BLaER1 (cell line): ENCODE measurements at regions not wholly inside any gene's neighbourhood (a gene's known extent, or its start where the extent isn't known, plus 50 kb on each side); places are given as distances from the start of the nearest gene placed in this dataset.
"Not testable (repeated sequence)": the region's sequence is repeated elsewhere in the genome, so short reads cannot be mapped to it uniquely, and the experiment has no call there.

Source experiments
- H3K27ac ChIP-seq: shearing (Covaris generic); formaldehyde crosslinking; 2 replicates; pipeline ENCODE4 v1.8.1; 2022
- H3K27me3 ChIP-seq: shearing (Covaris generic); formaldehyde crosslinking; 2 replicates; pipeline ENCODE4 v1.8.1; 2022
- H3K36me3 ChIP-seq: shearing (Covaris generic); formaldehyde crosslinking; 2 replicates; pipeline ENCODE4 v1.8.1; 2022
- H3K4me1 ChIP-seq: shearing (Covaris generic); formaldehyde crosslinking; 2 replicates; pipeline ENCODE4 v1.8.1; 2022
- H3K4me2 ChIP-seq: shearing (Covaris generic); formaldehyde crosslinking; 2 replicates; pipeline ENCODE4 v1.8.1; 2022
- H3K4me3 ChIP-seq: shearing (Covaris generic); formaldehyde crosslinking; 2 replicates; pipeline ENCODE4 v1.8.1; 2022
- H3K9ac ChIP-seq: shearing (Covaris generic); formaldehyde crosslinking; 2 replicates; pipeline ENCODE4 v1.8.1; 2022
- H3K9me3 ChIP-seq: shearing (Covaris generic); formaldehyde crosslinking; 2 replicates; pipeline ENCODE4 v1.8.1; 2022
- H4K20me1 ChIP-seq: shearing (Covaris generic); formaldehyde crosslinking; 2 replicates; pipeline ENCODE4 v1.8.1; 2022
- Cebpa-rat ChIP-seq: shearing (Covaris generic); IDR thresholded peaks from 2 replicates; pipeline ENCODE4 v1.8.1; 2022

DNA sequence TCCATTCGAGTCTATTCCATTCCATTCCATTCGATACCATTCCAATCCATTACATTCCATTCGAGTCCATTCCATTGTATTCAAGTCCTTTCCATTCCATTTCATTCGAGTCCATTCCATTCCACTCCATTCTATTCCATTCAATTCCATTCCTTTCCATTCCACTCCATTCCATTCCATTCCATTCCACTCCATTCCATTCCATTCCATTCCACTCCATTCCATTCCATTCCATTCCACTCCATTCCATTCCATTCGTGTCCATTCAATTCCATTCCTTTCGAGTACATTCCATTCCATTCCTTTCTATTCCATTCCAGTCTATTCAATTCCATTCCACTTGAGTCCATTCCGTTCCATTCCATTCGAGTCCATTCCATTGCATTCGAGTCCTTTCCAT lies 4805.2 kb upstream of the OR11H1 start:
- not testable (repeated sequence) for H3K36me3 ChIP-seq, H3K4me2 ChIP-seq, H3K4me3 ChIP-seq, H3K27me3 ChIP-seq, H3K4me1 ChIP-seq, H3K9ac ChIP-seq, H4K20me1 ChIP-seq, H3K27ac ChIP-seq
- peaks cover 100% of the 10 kb centered on the region for H3K9me3 ChIP-seq

DNA sequence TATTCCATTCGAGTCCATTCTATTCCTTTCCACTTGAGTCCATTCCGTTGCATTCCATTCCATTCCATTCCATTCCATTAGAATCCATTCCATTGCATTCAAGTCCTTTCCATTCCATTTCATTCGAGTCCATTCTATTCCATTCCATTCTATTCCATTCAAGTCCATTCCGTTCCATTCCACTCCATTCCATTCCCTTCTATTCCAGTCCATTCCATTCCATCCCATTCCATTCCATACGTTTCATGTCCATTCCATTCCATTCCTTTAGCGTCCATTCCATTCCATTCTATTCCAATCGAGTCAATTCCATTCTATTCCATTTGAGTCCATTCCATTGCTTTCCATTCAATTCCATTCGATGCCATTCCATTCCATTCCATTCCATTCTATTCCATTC lies 4804.0 kb upstream of the OR11H1 start:
- H3K9me3 ChIP-seq, result peaks cover 100% of the 10 kb centered on the region
- H3K36me3 ChIP-seq, H3K4me1 ChIP-seq, H3K9ac ChIP-seq, H3K27ac ChIP-seq, H3K4me3 ChIP-seq, H3K4me2 ChIP-seq, H4K20me1 ChIP-seq, H3K27me3 ChIP-seq: not testable (repeated sequence)

DNA sequence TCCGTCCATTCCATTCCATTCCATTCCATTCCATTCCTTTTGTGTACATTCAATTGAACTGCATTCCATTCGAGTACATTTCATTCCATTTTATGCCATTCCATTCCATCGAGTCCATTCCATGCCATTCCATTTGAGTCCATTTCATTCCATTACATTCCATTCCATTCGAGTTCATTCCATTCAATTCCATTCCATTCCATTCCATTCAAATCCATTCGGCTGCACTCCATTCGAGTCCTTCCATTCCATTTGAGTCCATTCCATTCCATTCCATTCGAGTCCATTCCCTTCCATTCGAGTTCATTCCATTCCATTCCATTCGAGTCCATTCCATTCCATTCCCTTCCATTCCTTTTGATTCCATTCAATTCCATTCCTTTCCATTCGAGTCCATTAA lies 4800.6 kb upstream of the OR11H1 start:
- Histone ChIP-seq H3K27ac (no peak overlapping the region), H3K4me2 (no peak overlapping the region), H3K27me3 (no peaks in the 10 kb centered on the region), H4K20me1 (no peaks in the 10 kb centered on the region), H3K9ac (no peak overlapping the region), H3K36me3 (no peaks in the 10 kb centered on the region), H3K4me3 (no peak overlapping the region), H3K9me3 (peaks cover 90% of the 10 kb centered on the region), H3K4me1 (no peaks in the 10 kb centered on the region)
- TF ChIP-seq Cebpa-rat, result no peak

DNA sequence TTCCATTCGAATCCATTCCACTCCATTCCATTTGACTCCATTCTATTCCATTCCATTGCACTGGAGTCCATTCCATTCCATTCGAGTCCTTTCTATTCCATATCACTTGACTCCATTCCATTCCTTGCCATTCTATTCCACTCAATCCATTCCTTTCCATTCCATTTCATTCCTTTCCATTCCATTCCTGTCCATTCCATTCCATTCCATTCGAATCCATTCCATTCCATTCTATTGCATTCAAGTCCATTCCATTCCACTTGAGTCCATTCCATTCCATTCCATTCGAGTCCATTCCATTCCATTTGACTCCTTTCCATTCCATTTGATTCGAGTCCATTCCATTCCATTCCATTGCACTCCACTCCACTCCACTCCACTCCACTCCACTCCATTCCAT lies 4798.0 kb upstream of the OR11H1 start:
- H3K4me1 ChIP-seq, H3K4me3 ChIP-seq, H3K4me2 ChIP-seq, H3K27ac ChIP-seq, H3K27me3 ChIP-seq, H4K20me1 ChIP-seq, H3K36me3 ChIP-seq, H3K9ac ChIP-seq: not testable (repeated sequence)
- H3K9me3 ChIP-seq, result peaks cover 64% of the 10 kb centered on the region

DNA sequence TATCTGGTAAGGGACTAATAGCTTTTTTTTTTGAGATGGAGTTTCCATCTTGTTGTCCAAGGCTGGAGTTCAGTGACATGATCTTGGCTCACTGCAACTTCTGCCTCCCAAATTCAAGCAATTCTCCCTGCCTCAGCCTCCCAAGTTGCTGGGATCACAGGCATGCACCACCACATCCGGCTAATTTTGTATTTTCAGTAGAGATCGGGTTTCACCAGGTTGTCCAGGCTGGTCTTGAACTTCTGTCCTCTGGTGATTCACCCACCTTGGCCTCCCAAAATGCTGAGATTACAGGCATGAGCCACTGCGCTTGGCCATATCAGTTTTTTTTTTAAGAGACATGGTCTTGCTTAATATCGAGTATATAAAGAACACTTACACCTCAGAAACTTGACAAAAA lies 4797.3 kb upstream of the OR11H1 start:
- H3K9me3 ChIP-seq, result peaks cover 56% of the 10 kb centered on the region

DNA sequence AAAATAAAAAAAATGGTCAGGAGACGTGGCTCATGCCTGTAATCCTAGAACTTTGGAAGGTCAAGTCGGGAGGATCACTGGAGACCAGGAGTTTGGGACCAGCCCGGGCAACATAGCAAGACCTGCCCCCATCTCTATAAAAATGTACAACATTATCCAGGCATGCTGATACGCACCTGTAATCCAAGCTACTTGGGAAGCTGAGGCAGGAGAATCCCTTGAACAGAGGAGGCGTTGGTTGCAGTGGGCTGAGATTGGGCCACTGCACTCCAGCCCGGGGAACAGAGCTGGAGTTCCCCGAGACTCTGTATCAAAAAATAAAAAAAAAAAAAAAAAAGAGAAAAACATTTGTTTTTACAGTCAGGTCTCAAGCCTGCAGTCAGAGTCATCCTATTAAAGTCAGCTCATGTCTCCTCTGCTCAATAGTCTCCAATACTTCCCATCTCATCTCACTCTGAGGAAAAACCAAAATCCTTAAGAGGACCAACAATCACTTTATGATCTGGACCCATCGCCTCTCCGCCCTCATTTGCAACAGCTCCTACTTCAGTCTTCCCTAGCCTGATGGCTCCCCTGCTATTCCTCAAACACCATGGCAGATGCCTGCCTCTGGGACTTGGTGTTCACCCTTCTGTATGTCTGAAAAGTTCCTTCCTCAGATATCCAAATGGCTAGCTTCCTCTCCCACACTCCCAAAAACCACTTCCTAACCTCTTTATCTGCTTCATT lies 4796.6 kb upstream of the OR11H1 start:
- not testable (repeated sequence) for H3K9ac ChIP-seq, H3K4me2 ChIP-seq, H3K27me3 ChIP-seq, H3K27ac ChIP-seq, H3K4me1 ChIP-seq, H3K4me3 ChIP-seq, H3K36me3 ChIP-seq, H4K20me1 ChIP-seq
- H3K9me3 ChIP-seq, result peaks cover 49% of the 10 kb centered on the region

More for the DNA sequence above, 4797.3 kb upstream of the OR11H1 start:
- H3K27me3 ChIP-seq, H3K4me2 ChIP-seq, H3K9ac ChIP-seq, H3K4me1 ChIP-seq, H3K4me3 ChIP-seq, H3K27ac ChIP-seq, H4K20me1 ChIP-seq, H3K36me3 ChIP-seq: not testable (repeated sequence)

DNA sequence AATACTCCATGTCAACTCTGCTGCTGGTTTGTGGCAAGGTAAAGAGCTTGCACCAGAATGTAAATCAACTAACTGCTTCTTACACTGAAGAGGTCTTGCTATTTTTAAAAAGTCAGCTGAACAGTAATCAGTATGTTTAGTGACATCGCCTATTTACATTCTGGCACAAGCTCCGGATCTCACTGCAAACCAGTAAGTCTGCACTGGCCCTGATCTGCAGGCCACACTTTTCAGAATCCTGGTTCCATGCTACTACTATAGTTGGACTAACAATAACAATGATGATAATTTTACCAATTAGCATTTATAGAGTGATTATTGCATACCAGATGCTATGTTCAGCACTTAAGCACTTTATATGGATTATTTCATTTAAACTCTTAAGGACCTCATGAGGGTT lies 4792.9 kb upstream of the OR11H1 start:
- not testable (repeated sequence) for H3K4me2 ChIP-seq, H3K36me3 ChIP-seq, H4K20me1 ChIP-seq, H3K27ac ChIP-seq, H3K4me1 ChIP-seq, H3K4me3 ChIP-seq, H3K9ac ChIP-seq, H3K27me3 ChIP-seq
- H3K9me3 ChIP-seq, result peaks cover 13% of the 10 kb centered on the region

DNA sequence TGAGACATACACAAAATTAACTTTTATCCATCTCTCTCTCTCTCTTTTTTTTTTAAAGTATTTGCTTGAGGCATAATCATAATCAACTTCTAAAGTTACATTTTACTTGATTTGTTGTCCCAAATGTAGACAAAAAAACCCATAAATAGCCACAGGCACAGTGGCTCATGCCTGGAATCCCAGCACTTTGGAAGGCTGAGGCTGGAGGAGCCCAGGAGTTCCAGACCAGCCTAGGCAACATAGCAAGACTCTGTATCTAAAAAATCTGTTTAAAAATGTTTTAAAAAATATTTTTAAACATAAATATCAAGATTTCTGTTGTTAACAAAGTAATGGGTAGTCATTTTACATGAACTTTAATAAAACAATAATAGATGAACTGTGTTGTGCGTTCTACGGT lies 4791.1 kb upstream of the OR11H1 start:
- not testable (repeated sequence) for H4K20me1 ChIP-seq, H3K36me3 ChIP-seq, H3K27me3 ChIP-seq, H3K4me2 ChIP-seq, H3K4me1 ChIP-seq, H3K27ac ChIP-seq, H3K9me3 ChIP-seq, H3K9ac ChIP-seq, H3K4me3 ChIP-seq

DNA sequence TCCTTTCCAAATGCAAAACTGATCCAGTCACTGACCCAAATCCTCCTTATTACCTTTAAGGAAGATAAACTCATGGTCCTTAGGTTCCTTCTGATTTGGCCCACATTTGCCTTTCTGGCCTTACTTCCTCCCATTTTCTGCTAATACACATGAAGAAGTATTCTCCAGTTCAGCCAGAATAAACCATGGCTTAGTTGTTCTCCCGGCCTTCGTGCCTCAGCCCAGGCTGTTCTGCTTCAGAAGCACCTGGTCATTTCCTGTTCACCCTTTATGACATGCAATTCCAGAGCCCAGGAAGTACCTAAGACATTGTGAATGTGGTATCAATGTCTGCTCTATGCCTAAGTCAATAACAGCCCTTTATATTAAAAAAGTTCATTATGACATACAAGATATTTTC lies 4790.1 kb upstream of the OR11H1 start:
- H3K9me3 ChIP-seq, result peaks cover 14% of the 10 kb centered on the region
- H3K4me2 ChIP-seq, H3K36me3 ChIP-seq, H3K27ac ChIP-seq, H3K4me1 ChIP-seq, H3K27me3 ChIP-seq, H4K20me1 ChIP-seq, H3K4me3 ChIP-seq, H3K9ac ChIP-seq: not testable (repeated sequence)

DNA sequence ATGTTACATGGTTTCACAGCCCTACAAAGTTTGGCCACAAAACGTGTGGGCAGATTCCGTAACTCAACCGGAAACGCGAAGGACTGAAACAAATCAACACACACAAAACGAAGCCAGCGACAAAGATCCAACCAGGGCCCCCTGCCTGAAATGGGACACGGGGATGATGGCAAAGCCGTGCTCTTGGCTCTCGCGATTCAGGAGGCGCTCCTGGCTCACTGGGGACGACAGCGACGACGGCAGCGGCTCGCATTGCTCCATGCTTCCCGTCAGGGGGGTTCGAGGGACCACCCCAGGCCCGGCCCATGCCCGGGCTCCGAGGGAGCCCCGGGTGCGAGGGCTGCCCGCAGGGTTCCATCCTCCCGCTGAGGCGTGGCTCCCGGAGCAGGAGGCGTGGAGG lies 4786.8 kb upstream of the OR11H1 start:
- Histone ChIP-seq H3K36me3 (no peaks in the 10 kb centered on the region), H3K4me1 (no peaks in the 10 kb centered on the region), H3K9ac (no peak overlapping the region), H3K27ac (no peak overlapping the region), H3K4me3 (no peak overlapping the region; the same call in 1 of the 2 replicates), H3K27me3 (no peaks in the 10 kb centered on the region), H3K4me2 (no peak overlapping the region), H4K20me1 (no peaks in the 10 kb centered on the region), H3K9me3 (peaks cover 18% of the 10 kb centered on the region)
- TF ChIP-seq Cebpa-rat, result no peak

DNA sequence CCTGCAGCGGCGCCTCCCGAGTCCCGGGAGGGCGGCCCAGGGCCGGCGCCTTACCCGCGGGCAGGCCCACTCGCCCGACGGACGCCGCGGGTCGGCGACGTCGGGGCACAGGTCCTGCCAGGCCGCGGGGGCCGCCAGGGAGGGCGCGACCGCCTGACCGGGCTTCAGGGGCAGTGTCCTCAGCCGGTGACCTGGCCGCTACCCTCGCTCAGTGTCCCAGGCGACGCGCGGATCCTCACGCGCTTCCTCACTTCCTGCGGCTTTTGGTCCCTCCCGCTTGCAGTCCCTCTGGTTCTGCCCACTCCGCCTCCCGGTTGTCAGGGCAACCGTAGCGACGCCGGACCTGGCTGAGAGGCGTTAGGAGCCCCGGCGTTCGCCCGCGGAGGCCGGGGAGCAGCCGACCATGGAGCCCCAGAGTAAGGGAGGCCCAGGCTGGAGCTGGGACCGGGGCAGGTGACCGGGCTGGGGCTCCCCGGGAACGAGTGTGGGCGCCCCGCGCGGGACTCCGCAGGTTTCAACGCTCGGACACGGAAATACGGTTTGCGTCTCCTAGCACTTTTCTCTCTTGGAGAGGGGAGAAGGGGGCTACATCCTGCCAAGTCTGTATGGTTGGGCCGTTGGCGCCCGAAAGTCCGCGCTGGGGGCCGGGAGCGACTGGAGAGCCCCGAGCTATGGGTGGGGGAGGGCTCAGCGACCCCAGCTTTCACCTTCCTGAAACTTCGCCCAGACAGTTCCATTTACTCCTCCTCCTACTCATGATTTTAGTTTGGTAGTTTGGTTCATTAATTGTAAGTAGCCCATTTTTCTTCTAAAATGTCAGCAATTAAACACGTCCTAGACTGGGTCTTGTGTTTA lies 4786.0 kb upstream of the OR11H1 start:
- H4K20me1 ChIP-seq, H3K4me2 ChIP-seq, H3K36me3 ChIP-seq, H3K27me3 ChIP-seq, H3K4me1 ChIP-seq, H3K27ac ChIP-seq, H3K9ac ChIP-seq: not testable (repeated sequence)
- Histone ChIP-seq H3K9me3 (peaks cover 18% of the 10 kb centered on the region), H3K4me3 (peak overlapping the region; percentile 40; the same call in 1 of the 2 replicates)

DNA sequence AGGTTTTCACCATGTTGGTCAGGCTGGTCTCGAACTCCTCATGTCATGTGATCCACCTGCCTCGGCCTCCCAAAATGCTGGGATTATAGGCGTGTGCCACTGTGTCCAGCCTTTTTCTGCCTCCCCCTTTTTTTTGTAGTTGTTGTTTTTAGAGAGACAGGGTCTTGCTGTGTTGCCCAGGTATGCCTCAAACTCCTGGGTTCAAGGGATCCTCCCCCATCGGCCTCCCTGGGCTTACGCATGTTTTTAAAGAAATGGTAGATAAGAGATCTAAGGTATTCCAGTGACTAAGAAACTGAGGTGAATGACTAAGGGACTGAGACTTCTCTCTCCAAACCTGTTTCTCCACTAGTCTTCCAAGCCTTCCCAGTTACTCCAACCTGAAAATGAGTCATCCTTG lies 4781.6 kb upstream of the OR11H1 start:
- not testable (repeated sequence) for H3K36me3 ChIP-seq, H3K4me2 ChIP-seq, H3K4me1 ChIP-seq, H3K27me3 ChIP-seq, H3K4me3 ChIP-seq, H4K20me1 ChIP-seq, H3K9ac ChIP-seq, H3K27ac ChIP-seq
- peaks cover 14% of the 10 kb centered on the region for H3K9me3 ChIP-seq

DNA sequence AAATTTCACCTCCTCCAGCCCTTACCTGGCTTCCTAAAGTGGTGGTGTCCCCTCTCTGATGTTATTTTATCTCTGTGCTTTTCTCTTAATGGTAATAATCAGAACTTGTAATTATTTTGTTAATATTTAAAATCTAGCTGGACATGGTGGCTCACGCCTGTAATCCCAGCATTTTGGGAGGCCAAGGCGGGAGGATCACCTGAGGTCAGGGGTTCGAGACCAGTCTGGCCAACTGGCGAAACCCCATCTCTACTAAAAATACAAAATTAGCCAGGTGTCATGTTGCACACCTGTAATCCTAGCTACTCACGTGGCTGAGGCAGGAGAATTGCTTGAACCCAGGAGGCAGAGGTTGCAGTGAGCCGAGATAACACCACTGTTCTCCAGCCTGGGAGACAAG lies 4780.8 kb upstream of the OR11H1 start:
- not testable (repeated sequence) for H3K9me3 ChIP-seq

DNA sequence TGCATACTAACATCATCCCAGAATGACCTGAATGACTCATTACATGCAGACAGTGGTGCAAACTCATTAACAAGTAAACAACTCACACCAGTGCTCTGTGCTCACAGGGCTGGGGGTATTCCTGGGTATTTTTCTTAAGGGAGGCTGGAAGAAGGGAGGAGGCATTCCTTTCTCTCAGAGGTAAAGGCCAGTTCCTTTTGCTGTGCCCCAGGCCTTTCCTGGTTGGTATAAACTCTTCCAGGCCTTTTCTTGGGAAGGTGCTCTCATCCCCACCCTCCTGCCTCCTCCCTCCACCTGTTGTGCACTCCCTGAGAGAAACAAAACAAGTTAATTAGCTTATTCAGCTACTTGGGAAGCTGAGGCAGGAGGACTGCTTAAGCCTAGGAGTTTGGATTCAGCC lies 4779.2 kb upstream of the OR11H1 start:
- not testable (repeated sequence) for H4K20me1 ChIP-seq, H3K27ac ChIP-seq, H3K9ac ChIP-seq, H3K4me1 ChIP-seq, H3K9me3 ChIP-seq, H3K36me3 ChIP-seq, H3K4me2 ChIP-seq, H3K4me3 ChIP-seq, H3K27me3 ChIP-seq

More for the DNA sequence above, 4780.8 kb upstream of the OR11H1 start:
- H3K4me3 ChIP-seq, H3K4me2 ChIP-seq, H3K4me1 ChIP-seq, H4K20me1 ChIP-seq, H3K27me3 ChIP-seq, H3K36me3 ChIP-seq, H3K9ac ChIP-seq, H3K27ac ChIP-seq: not testable (repeated sequence)

DNA sequence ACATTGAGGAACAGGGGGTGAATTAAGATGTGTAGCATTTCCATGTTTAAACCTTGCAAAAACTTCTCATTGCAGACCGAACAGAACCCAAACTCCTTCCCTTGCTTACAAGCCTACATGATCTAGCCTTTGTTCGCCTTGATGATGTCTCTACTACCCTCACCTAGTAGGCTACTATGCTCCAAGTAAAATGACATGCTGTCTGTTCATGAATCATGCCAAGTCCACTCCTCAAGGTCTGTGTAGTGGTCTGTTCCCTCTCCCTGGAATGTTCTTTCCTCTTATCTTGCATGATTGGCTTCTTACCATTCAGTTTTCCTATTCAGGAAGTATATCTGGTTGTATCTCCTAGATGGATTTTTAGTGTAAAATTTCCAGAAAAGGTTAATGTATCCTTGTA lies 4778.6 kb upstream of the OR11H1 start:
- not testable (repeated sequence) for H3K9ac ChIP-seq, H3K27me3 ChIP-seq, H3K9me3 ChIP-seq, H3K36me3 ChIP-seq, H3K4me3 ChIP-seq, H3K4me2 ChIP-seq, H3K4me1 ChIP-seq, H4K20me1 ChIP-seq, H3K27ac ChIP-seq
